GM18498 (cell line): ENCODE measurements at regions not wholly inside any gene's neighbourhood (a gene's known extent, or its start where the extent isn't known, plus 50 kb on each side); places are given as distances from the start of the nearest gene placed in this dataset.
"Not testable (repeated sequence)": the region's sequence is repeated elsewhere in the genome, so short reads cannot be mapped to it uniquely, and the experiment has no call there.

Experiments used
- ATAC-seq: cut with Tn5 transposase; IDR thresholded peaks from one replicate; pipeline ENCODE4 v1.9.1; 2021; ENCODE audit warnings: mild to moderate bottlenecking, moderate library complexity; ENCODE audit not compliant: unreplicated experiment

DNA sequence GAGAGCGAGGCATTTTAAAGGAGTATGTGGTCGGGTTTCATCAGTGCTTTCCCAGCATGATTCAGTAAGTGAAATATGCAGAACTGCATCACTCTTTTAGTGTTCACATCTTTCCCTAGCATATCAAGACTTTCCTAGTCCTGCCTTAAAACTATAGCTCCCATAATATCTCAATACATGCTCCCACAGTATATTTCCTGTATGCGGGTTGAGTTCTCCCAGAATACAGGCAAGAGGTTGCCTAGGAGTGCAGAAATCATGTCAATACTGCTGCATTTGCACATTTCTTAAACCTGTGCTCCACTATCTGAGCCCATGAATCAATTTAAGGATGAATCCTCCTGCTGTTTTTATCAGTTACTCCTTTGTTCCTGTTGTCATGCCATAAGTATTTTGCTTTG, 386.6 kb upstream of the SLC35B3 start:
- ATAC-seq = no peak

DNA sequence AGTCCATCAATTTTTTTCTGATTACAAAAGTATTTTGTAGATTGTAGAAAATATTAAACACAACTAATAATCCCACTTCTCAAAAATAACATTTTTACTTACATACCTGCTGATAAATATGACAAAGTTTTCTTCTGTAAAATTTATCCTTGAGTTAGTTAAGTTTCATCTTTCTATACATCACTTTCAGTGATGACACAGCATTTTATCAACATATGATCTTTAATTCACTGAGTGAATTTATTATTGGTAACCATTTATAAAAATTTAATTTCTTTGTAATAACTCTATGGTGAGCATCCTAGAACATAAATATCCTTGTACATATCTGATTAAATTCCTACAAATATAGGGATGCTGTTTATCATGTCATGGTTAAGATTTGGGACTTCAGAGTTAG, 385.0 kb upstream of the SLC35B3 start:
- no peak for ATAC-seq

GRCh38 chr6:8819446-8819845, 384.1 kb upstream of the SLC35B3 start:
- no peak for ATAC-seq

- no peak for ATAC-seq
Observed at GRCh38 chr6:8814440-8815000, 379.2 kb upstream of the SLC35B3 start.

GRCh38 chr6:8810325-8810724, 375.0 kb upstream of the SLC35B3 start:
- no peak for ATAC-seq

- ATAC-seq = no peak
Observed at GRCh38 chr6:8809662-8810061, 374.3 kb upstream of the SLC35B3 start.

DNA sequence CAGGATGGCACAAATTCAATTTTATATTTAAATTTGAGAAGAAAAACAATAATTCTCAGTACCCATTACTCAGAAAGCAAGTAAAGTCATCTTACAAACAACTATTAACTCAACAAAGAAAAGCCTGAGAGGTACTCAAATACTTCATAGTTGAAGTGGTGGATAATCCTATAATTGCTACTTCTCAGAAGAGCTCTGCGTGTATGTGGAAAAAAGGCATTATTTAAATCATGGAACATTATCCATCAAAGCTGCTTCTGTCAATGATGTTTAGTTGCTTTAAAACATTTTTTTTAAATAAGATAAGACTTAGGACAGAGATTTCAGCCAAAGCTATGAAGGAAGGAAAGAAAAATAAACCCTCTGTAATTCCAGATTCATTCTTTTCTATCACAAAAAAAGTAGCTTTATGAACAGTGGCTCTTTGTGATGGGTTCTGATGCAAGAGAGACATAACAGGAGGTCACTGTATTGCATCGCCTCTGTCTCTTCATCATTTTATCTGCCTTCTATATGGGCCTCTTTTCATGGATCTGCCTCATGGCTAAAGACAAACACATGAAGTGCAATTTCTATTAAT, 367.9 kb upstream of the SLC35B3 start:
- no peak for ATAC-seq

DNA sequence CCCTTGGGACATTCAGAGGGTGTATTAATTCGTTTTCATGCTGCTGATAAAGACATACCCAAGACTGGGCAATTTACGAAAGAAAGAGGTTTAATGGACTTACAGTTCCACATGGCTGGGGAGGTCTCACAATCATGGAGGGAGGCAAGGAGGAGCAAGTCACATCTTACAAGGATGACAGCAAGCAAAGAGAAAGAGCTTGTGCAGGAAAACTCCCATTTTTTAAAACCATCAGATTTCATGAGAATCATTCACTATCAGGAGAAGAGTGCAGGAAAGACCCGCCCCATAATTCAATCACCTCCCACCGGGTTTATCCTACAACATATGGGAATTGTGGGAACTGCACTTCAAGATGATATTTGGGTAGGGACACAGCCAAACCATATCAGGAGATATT, 367.1 kb upstream of the SLC35B3 start:
- ATAC-seq = not testable (repeated sequence)

DNA sequence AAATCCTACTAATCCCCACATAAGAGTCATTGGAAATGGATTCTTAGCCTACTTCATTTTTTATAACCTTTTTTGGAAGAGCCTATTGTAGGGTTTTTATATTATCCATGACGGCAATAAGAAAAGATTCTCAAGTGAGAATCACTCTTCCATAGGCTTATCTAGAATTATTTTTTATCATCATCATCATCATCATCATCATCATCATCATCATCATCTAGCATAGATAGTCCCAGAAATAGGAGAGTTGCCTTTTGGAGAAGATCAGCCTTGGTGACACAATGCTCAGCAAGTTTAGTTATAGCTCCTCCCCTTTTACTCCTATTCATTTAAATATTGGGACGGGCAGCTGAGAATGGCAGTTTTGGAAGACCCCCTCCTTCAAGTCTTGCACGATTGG, 359.1 kb upstream of the SLC35B3 start:
- no peak for ATAC-seq

- no peak for ATAC-seq
Observed at GRCh38 chr6:8789878-8790277, 354.5 kb upstream of the SLC35B3 start.

DNA sequence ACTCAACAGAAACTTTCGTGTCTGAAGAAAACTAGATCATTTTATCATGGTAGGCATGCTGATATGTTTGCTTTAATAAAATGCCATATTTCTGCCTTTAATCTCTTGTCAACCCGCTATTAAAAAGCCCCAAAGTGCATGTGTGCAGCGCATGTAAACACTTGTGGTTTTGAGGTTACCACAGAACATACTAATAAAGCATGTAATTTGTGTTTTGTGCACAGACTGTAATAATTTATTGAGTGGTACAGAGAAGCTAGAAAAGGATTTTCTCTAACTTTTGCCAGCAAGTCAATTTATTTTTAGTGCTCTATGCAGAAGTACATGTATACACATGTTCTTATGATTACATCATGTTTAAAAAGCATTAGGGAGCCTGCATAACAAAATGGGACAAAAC, 349.9 kb upstream of the SLC35B3 start:
- ATAC-seq = no peak

DNA sequence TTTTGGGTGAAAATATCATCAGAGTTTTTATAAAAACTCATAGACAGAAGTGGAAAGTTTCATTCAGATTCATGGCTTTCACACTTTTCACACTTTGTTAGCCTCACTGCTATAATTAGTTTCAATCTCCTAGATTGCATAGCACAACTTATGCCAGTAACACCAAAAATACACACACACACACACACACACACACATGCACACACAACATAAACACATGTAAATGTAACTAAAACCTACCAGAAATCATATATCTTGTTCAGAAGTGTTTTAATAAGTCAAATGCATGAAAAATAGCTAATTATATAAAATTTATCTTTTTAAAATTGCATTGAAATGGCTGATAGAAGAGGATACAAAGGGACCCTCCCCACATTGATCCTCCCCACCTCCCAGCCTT, 347.8 kb upstream of the SLC35B3 start:
- no peak for ATAC-seq

DNA sequence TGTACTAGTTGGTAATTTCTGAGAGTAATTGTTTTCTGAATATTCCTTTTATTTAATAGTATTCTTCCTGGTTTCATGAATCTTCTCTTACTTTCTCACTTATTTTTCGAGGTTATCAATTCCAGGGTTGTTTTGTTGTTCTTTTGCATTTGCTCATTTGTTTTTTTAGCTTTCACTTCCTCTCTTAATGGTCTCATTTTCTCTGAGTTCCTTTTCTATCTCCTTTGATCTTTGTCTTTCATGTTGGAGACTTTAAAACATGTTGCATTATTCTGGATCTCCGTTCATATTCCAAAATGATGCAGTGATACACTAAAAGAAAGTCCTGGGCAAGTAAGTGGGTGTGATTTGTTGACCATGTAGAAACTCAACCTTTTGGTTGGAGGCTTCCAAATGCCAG, 345.3 kb upstream of the SLC35B3 start:
- no peak for ATAC-seq

GRCh38 chr6:8764733-8765132, 329.4 kb upstream of the SLC35B3 start:
- ATAC-seq = no peak

GRCh38 chr6:8760951-8761350, 325.6 kb upstream of the SLC35B3 start:
- ATAC-seq = no peak

DNA sequence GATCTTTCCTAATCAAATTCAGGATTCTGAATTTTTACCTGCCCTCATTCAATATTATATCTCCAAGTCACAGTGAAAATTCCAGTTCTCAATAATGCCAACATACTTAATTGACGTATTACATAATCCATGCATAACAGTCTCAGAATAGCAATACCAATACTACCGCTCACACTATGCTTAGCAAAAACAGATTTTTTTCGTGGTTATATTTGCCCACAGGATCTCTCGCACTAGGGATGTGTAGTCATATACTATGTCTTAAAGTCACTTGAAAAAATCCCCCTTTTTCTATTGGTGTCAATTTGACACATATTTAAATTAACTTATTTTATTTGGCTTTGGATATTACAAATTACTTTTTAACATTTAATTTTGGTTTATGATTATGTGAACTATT, 323.1 kb upstream of the SLC35B3 start:
- ATAC-seq = no peak

DNA sequence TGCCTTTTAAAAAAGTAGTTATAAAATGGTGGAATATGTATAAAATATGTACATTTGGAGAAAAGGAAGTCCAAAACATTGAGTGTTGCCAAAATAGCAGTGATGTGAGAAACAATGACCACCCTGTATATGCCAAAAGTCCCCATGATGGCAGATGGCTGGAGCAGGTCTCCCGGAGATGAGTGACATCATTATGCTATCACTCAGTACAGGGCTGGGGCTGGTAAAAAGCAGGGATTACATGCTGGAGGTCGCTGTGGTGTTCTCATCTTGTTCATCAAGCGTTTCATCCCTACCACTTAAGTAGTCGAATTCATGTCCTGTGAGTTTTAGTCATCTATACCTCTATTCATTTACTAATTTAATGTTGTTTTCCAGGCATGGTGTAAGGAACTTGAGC, 315.3 kb upstream of the SLC35B3 start:
- ATAC-seq = no peak

DNA sequence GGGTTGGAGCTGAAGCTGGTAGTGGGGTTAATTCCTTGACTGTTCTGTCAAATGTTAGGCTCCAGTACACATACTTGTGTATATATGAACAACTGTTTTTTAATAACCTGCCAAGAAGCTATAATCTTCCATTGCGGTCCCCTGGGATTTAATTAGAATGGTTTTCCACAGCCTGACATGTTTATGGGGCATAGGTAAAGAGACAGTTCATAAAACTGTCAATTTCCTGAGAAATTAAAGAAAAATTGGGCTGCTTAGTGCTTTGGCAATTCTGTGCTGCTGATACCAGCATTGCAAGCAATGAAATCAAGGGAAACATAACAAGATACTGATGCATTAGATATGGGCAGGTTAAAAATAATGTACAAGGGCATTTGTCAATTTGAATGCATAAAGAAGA, 314.1 kb upstream of the SLC35B3 start:
- no peak for ATAC-seq

- ATAC-seq = peak; percentile 81
Observed at GRCh38 chr6:8743170-8743745, 307.9 kb upstream of the SLC35B3 start.

GRCh38 chr6:8739454-8739853, 304.1 kb upstream of the SLC35B3 start:
- ATAC-seq = no peak

DNA sequence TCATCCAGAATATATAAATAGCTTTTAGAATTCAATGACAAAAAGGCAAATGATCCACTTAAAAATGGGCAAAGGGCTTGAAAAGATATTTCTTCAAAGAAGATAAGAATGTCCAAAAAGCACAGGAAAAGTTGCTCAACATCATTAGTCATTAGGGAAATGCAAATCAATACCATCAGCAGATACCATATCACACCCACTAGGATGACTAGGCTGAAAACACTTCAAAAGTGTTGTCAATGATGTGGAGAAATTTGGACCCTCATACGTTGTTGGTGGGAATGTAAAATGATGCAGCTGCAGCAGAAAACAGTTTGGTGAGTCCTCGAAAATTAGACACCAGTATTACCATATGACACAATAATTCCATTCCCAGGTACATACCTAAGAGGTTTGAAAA, 303.6 kb upstream of the SLC35B3 start:
- no peak for ATAC-seq

- ATAC-seq = no peak
Observed at GRCh38 chr6:8736156-8736895, 301.0 kb upstream of the SLC35B3 start.
